ENCODE measurements at regions not wholly inside any gene's neighbourhood (a gene's known extent, or its start where the extent isn't known, plus 50 kb on each side); places are given as distances from the start of the nearest gene placed in this dataset.

DNA sequence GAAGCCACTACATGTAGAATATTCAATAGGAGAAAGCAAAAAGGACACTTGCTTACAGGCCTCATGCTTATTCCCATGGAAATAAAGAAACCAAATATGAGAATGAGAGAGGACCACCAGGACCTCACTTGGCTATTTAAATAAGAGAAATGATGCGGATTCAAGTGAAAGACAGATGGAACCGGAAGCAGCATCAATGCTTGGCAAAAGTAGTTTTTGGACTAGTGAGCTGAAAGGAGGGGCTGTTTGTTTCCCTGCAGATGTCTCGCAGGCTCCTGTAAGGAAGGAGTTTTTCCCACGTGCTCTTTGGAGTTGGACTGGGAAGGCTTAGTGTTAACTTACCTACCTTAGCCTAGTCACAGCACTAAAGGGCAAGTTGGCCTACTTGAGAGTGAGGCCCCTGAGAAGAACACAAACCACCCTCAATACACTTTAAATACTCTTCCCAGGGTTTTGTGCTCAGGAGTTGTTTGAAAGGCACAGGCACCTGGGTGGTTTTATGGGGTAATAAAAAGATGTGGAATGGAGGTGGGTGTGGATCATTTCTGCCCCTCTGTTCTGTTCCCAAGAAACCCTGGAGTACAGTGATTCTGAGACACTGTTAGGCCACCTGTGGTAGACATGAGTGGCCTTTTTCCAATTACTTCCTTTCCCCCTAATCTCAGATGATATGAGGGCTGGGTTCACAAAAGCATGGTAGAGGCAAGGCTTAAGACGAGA lies 113.3 kb upstream of the C1GALT1C1 start:
- no peak for TF ChIP-seq TCF12 (IDR thresholded peaks at IDR 0.05; ENCODE audit: low read depth)
- TF ChIP-seq YY1 (IDR thresholded peaks at IDR 0.05; ENCODE audit: low read depth), result no peak
- TF ChIP-seq RAD21 (IDR thresholded peaks at IDR 0.05; ENCODE audit: low read depth), result no peak
- no peak for TF ChIP-seq EP300 (IDR thresholded peaks at IDR 0.05; ENCODE audit: borderline replicate concordance)
- TF ChIP-seq, protein P1, sequence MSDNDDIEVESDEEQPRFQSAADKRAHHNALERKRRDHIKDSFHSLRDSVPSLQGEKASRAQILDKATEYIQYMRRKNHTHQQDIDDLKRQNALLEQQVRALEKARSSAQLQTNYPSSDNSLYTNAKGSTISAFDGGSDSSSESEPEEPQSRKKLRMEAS (IDR thresholded peaks at IDR 0.05), result no peak
- no peak for TF ChIP-seq CEBPB (IDR thresholded peaks at IDR 0.05)
- TF ChIP-seq ZBTB7A (IDR thresholded peaks at IDR 0.05; ENCODE audit: low read depth), result no peak
- no peak for TF ChIP-seq EGR1 (IDR thresholded peaks at IDR 0.05)
- no peak for TF ChIP-seq TAF1 (IDR thresholded peaks at IDR 0.05; ENCODE audit: low read depth)
- TF ChIP-seq, protein P2, sequence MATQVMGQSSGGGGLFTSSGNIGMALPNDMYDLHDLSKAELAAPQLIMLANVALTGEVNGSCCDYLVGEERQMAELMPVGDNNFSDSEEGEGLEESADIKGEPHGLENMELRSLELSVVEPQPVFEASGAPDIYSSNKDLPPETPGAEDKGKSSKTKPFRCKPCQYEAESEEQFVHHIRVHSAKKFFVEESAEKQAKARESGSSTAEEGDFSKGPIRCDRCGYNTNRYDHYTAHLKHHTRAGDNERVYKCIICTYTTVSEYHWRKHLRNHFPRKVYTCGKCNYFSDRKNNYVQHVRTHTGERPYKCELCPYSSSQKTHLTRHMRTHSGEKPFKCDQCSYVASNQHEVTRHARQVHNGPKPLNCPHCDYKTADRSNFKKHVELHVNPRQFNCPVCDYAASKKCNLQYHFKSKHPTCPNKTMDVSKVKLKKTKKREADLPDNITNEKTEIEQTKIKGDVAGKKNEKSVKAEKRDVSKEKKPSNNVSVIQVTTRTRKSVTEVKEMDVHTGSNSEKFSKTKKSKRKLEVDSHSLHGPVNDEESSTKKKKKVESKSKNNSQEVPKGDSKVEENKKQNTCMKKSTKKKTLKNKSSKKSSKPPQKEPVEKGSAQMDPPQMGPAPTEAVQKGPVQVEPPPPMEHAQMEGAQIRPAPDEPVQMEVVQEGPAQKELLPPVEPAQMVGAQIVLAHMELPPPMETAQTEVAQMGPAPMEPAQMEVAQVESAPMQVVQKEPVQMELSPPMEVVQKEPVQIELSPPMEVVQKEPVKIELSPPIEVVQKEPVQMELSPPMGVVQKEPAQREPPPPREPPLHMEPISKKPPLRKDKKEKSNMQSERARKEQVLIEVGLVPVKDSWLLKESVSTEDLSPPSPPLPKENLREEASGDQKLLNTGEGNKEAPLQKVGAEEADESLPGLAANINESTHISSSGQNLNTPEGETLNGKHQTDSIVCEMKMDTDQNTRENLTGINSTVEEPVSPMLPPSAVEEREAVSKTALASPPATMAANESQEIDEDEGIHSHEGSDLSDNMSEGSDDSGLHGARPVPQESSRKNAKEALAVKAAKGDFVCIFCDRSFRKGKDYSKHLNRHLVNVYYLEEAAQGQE (IDR thresholded peaks at IDR 0.05; ENCODE audit: low read depth), result no peak
- no peak for TF ChIP-seq FOXM1 (IDR thresholded peaks at IDR 0.05; ENCODE audit: borderline replicate concordance, low read depth)
